GM18498 (cell line): ENCODE measurements at regions not wholly inside any gene's neighbourhood (a gene's known extent, or its start where the extent isn't known, plus 50 kb on each side); places are given as distances from the start of the nearest gene placed in this dataset.

Experiments used
- ATAC-seq: cut with Tn5 transposase; IDR thresholded peaks from one replicate; pipeline ENCODE4 v1.9.1; 2021; ENCODE audit warnings: mild to moderate bottlenecking, moderate library complexity; ENCODE audit not compliant: unreplicated experiment

DNA sequence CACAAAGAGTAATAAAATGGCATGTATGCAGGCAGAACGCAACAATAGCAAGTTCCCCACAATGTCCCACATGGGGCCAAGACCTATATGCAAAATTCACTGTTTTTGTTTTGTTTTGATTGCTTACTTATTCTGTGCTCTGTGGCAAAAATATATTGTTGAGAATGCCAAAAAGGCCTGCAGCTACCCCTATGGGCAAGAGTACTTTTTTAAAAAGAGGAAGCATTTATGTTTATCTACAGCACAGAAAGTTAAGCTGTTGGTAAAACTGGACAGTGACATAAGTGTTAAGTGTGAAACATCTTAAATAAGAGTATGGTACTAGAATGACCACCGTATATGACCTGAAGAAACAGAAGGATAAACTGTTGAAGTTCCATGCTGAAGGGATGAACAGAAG lies 301.9 kb upstream of the ZC3H12C start:
- no peak for ATAC-seq

DNA sequence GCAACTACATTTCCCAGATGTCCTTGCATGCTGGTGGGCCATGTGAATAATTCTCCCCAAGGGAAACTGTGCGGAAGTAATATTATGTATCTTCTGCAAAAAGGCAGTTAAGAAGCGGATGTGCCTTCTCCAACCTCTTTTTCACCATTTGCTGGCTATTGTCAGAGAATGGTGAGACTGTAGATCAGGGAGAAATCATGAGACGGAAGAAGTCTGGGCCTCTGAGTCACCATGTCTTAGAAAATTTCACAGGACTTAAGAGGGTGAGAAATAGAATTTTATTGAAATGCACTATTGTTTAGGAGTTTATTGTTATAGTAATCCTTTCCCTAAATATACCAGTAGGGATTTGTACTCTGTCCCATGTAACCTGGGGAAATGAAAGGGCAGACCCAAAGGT lies 298.7 kb upstream of the ZC3H12C start:
- no peak for ATAC-seq

DNA sequence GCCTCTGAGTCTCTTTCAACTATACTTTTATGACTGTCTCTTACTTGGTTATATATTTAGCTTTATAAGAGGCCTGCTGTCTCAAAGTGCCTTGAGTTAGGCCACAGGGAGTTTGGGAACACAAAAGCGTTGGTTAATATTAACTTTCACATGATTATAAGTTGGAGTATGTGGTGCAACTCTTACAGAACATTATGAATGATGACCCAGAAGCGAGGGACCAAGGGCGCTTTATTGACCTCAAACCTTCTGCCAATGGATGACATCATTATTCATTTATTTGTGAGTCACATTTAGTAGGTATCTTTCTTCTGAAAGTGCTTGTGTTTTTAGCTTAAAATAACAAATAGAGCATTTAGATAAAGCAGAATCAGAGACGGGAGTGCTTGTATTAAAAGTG lies 298.0 kb upstream of the ZC3H12C start:
- no peak for ATAC-seq

DNA sequence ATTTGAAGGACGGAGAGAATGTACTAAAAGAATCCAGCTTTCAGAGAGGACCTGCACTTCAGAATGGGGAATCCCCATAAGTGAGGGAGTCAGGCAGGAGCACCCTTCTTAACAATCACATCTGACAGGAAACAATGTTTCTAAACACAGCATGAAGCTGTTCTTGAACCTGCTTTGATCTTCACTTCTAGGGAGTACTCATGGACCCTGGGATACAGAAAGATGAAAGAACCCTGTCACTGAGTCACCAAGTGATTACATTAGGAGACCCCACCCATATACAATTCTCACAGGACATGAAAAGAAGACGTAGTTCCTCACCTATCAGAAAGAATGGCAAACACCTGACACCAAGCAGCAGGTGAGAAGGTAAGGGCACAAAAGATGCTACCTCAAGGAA lies 296.9 kb upstream of the ZC3H12C start:
- no peak for ATAC-seq

DNA sequence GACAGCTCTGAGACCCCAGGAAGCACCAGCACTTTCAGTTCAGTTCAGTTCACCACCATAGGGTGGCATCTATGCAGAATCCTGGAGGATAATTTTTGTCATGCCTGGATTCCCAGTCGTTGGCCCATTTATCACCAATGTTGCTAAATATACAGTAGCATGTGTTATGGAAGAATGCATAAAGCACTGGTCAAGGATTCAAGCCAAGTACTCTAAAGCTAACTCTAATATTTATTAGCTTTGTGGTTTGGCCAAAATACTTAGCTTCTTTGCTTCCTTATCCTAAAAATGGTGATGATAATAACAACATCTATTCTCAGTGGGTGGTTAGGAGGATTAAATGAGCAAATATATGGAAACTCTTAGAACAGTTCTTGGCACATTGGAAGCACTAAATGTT lies 294.7 kb upstream of the ZC3H12C start:
- no peak for ATAC-seq

DNA sequence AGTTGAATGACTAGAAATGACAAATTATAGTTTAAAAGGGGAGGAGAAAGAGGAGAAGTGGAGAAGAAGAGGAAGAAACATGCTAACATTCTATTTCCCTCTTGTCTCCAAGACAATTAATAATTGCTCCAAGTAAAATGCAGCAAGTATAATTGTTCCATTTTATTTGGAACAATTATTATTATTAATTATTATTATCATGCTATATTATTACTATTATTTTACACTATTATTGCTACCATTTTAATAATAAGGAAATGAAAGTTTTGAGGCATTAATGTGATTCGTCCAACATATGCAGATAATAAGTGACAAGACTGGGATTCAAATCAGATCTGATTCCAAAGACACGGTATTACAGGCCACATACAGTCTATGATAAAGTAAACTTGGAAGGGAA lies 293.6 kb upstream of the ZC3H12C start:
- ATAC-seq, result no peak

DNA sequence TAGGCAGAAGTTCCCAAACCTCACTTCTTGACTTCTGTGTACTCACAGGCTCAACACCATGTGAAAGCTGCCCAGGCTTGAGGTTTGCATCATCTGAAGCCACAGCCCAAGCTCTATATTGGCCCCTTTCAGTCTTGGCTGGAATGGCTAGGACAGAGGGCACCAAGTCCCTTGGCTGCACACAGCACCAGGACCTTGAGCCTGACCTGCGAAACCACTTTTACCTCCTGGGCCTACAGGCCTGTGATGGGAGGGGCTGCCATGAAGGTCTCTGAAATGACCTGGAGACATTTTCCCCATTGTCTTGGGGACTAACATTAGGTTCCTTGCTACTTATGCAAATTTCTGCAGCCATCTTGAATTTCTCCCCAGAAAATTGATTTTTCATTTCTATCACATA lies 288.3 kb upstream of the ZC3H12C start:
- ATAC-seq, result no peak

DNA sequence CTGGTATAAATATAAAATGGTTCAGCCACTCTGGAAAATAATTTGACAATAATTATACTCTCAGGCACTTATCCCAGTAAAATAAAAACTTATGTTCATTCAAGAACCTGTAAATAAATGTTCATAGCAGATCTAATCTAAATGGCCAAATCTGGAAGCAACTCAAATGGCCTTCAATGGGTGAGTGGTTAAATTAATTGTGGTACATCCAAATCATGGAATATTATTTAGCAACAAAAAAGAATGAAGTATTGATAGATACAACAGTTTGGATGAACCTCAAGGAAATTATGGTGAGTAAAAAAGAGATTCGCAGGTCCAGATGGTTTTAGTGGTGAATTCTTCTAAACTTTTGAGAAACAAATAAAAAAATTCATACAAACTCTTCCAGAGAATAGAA lies 287.0 kb upstream of the ZC3H12C start:
- no peak for ATAC-seq

DNA sequence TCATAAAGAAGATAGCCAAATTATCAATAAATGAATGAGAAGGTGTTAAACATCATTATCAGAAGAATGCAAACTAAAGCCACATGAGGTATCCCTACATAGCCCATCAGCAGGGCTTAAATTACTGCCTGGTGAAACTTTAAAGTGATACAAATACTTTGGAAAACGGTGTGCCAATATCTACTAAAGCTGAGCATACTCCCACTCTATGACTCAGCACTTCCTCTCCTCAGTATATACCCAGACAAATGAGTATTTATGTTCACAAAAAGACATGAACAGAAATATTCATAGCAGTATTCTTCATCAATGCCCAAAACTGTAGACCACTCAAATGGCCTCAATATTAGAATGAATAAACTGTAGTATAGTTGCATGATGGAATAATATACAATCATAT lies 284.6 kb upstream of the ZC3H12C start:
- ATAC-seq, result no peak

DNA sequence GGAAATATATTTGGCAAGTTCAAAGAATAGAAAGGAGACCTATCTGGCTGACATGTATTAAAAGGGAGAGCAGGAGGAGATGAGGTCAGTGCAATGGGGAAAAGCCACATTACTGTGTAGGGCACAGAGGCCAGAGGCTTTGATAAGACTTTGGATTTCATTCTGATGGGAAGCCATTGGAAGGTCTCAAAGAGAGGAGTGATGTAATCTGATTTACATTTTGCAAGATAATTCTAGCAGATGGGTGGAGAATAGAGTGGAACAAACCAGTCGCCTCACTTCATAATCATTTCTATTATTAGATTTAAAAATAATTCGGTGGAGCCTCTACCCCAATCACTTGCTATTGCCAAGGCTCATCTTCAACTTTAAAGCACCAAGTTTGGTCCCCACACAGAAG lies 278.4 kb upstream of the ZC3H12C start:
- ATAC-seq, result no peak

DNA sequence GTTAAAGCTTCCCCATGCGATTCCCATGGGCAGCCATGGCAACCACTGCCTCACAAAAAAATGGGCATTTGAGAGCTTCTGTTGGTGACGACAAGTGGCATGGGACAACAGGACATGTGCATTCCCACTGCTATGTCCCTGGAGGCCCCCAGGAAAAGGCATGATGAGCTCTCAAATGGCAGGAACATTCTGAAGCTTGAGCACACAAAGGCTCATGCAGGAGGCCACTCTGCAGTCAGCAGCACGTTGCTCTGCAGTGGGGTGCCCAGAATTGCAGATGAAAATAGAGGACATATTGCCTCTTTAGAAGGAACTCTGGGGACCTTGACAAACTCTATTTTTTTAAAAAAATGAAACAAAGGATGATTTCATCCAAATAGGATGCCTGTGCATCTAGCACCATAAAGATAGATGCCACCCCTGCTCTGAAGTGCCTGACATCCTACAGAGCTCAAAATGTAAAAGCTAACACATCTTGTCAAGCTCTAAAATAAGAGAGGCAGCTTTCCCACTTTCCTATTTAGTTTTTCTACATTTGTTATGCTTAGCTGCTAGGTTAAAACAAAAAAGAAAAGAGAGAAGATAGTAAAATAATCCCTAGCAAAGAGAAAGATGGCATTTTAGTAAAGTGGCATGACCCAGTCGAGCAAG lies 277.6 kb upstream of the ZC3H12C start:
- no peak for ATAC-seq

DNA sequence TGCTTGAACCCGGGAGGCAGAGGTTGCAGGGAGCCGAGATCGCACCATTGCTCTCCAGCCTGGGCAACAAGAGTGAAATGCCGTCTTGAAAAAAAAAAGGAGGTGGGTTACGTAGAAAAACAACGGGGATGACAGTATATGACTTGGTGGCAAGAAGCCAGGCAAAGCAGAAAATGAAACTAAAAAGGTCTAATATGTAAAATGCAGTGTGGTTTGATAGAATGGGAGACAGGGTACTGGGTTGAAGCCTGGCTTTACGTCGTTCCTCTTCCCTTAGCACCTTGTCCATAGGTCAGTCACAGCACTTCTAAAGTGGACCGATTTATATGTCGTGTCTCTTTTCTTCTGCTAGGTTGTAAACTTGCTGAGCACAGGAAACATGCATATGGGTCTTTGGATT lies 274.9 kb upstream of the ZC3H12C start:
- ATAC-seq, result peak; percentile 69

DNA sequence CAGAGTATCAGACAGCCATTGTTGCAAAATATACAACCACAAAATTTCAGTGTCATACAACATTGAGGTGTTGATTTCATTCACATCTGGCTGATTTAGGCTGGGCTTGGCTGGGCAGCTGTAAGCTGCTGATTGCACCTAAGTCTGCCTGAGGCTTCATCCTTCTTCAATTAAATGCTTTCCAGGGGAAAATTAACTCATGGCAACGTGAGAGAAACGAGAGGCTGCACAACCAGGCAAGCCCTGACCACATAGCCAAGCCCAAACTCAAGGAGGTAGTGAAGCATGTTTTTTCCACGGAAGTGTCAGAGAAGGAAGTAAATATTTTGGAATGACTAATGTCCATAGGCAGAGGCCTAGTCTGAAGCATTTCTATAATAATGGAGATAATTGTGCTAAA lies 273.8 kb upstream of the ZC3H12C start:
- ATAC-seq, result no peak

DNA sequence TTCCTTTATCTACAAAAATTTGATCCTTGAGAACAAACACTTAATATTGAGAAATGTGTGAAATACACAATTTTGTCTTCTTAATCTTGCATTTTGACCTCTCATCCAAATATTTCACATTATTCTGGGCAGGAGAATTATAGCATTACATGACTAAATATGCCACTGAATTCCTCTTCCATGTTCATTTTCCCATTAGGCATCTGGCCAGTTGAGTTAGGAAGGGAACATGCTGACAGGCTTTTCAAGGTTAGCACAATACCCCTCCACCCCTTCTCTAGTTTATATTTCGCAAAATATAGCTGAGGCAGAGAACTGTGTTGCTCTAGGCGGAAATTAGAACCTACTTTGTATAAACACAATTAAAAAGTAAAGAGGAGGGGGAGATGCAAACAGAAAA lies 271.7 kb upstream of the ZC3H12C start:
- ATAC-seq, result no peak

DNA sequence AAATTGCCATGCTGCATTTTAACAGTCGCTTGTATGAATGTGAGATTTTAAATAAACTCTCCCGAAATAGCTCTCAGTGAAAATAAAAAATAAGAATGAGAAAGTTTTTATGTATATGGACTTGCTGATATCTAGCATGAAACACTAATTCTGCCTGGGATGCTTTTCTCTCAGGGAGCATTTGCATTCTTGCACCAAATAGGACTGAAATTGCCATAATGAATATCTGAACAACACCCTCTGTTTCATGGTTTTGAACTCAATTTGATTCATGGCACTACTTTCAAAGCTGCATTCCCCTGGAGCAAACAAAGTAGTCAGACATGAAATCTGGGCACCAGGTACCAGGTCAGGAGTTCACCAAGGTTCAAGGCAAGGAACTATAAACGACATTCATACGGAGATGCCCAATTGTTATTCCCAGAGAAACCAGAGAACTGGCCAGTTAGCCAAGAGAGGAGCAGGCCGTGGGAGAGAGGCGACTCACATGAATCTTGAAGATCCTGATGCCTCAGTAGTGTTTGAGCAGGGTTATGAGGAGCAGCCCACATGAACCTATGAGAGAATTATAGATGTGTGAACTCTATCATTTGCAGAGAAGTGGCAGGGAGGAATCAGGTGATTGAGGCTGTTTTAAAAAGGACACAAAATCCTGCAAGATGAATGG lies 270.6 kb upstream of the ZC3H12C start:
- no peak for ATAC-seq

DNA sequence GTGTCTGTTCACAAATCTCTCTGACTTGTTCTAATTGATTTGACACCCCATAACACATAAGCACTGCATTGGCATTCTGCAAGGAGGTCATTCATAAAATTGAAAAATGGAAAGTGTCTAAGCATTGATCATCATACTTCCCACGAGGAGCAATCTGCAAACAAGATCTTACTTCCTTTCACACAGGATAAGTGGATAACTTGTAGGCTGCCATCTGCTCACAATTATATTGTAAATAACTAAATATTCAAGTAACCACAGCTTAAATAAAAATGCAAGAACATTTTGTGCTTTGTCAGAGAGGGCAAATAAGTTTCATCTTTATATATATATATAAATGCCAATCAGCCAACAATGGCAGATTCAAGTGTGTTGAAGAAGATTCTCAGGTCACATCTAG lies 264.8 kb upstream of the ZC3H12C start:
- no peak for ATAC-seq

DNA sequence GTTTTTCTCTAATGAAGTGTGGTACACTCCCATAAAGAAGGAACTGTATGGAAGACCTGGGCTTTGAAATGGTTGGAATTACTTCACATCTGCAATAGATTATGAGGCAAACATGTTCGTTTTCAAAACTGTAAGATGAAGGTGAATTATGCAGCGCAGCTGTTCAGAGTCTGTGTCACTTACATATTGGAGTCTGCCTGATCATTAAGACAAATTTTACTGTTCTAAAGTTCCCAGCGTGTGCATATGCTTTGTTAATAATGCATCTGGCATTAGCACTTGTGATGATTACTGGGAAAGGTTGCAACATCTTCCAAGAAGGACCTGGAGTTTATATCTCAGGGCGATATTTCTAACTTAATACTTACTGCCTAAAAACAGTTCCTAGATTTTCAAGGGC lies 255.2 kb upstream of the ZC3H12C start:
- no peak for ATAC-seq

DNA sequence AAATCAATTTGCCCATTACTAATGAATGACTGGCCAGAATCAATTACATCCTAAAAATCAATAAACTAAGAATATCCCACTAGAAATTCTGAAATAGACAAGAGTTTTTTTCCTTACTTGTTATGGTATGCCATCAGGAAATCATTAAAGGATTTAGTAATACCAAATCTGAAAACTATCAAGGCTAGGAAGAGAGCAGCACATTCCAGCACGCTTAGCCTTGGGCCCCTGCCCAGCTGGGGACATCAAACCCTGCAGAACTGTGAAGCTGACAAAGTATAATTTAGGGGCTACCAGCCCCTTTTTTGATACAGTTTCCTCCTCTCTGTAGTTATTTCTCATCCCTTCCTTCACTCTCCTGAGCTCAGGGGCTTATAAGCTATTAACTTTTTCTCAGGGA lies 247.8 kb upstream of the ZC3H12C start:
- no peak for ATAC-seq

DNA sequence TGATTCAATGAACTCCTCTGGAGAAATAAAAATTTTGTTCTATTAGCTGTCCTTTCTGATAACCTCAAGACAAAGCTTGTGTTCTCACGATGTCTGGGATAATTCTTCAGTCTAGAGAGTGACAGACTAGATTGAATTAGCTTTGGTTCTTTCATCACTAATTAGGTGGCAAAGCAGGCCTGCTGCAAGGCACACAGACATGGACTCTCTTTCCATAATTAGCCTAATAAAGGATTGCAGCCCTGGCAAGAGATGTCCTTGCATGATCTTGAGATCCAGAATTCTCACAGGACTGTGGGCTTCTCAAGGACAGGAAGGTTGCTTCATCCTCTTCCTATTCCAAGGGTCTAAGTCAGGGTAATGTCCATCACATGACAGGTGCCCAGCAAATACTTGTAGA lies 245.6 kb upstream of the ZC3H12C start:
- no peak for ATAC-seq

DNA sequence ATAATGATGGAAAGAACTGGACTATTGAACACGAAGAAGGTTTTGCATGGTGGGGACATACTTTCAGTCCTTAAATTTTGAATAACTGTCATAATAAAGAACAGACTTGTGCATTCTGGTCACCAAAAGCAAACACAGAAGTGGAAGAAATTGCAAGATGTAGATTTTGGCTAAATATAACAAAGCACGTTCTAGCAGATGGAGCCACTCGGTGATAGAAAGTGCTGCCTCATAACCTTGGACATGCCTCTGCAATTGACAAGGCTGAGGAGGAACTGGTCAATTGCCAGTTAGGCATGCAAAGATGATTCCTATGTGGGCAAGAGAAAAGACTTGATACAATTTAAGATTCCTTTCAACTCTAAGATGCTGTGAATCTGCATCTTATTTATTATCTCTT lies 244.1 kb upstream of the ZC3H12C start:
- ATAC-seq, result no peak

DNA sequence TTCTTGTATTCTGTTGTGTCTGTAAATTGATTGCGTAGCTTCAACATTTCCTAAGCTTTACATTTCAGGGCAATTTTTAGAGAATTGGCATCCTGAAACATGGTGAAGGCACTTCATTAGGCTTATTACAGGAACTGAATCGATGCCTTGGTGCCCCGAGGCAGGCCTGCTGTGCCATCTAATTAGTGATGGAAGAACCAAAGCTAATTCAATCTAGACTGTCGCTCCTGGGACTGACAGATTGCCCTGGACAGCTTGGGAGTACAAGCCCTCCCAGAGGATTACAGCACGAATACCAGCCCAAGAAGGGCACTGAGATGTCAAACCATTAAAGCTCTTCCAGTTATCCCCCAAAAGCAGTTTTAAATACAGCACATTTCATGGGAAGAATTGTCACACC lies 243.2 kb upstream of the ZC3H12C start:
- ATAC-seq, result no peak

DNA sequence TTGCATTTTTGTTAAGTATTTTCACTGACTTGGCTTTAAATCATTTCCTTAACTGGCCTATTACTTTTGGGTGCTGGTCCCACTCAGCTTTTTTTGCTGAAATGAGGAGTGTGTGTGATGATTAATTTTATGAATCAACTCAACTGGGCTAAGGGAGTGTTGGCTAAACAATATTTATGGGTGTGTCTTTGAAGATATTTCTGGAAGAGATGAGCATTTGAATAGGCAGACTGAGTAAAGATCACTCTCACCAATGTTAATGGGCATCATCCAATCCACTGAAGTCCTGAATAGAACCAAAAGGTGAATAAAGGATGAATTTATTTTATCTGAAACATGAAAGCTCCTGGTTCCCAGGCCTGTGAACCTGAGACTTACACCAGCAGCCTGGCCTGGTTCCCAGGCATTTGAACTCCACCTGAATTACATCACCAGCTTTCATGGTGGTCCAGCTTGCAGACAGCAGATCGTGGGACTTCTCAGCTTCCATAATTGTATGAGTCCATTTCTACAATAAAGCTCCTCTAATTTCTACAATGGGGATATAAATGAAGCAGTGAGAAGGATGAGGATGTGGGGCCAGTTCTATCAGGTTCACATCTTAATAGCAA lies 241.3 kb upstream of the ZC3H12C start:
- ATAC-seq, result no peak
